GM10248 (cell line): ENCODE measurements at regions not wholly inside any gene's neighbourhood (a gene's known extent, or its start where the extent isn't known, plus 50 kb on each side); places are given as distances from the start of the nearest gene placed in this dataset.

ENCODE experiments used
- CTCF ChIA-PET: fragments of 300-600 bp; sonication (Branson Sonifier 250); formaldehyde crosslinking; extraction: SDS; loops from one replicate; lab custom pipeline; 2021; ENCODE audit warnings: antibody characterized with exemption; lab: Yijun Ruan, JAX
- POLR2A ChIA-PET: fragments of 350-650 bp; sonication (Branson Sonifier 250); formaldehyde crosslinking; extraction: SDS; loops from one replicate; lab custom pipeline; 2020; ENCODE audit warnings: antibody characterized with exemption; lab: Yijun Ruan, JAX
- DNase-seq: peaks from one replicate; pipeline ENCODE4 v3.0.0; 2012; ENCODE audit errors: extremely low spot score
- TF ChIP-seq, protein P1 (sequence below): IDR thresholded peaks from 2 replicates; pipeline ENCODE4 v1.5.1; 2012; ENCODE audit warnings: mild to moderate bottlenecking, low read depth; ENCODE audit errors: extremely low read depth, missing control alignments, control extremely low read depth

DNA sequence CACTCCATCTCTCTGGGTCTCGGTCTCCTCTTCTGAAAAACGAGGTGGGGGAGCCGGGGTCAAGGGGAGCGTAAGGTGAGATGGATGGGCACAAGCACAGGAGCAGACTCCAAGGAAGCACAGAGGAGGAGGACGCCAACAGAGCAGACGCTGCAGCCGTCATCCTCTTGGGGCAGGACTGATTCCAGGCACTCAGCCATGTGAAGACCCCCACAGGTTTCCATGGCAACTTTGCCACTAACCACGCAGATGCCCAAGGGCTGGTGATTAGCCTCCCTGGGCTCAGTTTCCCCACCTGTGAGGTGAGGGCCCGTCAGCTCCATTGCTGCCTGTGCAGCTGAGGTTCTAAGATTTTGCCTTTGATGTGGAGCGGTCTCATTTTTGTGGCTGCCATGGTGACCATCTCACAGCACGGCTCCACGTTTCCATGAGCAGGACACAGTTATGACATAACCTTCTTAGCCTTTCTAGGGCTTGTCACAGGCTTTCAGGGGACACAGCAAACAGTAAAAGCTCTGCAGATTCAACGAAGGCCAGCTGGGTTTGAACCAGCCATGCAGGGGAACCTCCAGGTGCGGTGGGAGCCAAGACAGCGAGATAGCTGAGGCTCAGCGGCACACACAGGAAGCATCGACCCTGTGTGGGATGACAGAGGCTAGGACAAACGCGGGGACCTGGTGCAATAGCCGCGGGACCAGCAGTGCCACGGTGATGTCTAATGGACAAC lies 170.3 kb downstream of the NUP210 start:
- no peak for DNase-seq
- TF ChIP-seq, protein P1, sequence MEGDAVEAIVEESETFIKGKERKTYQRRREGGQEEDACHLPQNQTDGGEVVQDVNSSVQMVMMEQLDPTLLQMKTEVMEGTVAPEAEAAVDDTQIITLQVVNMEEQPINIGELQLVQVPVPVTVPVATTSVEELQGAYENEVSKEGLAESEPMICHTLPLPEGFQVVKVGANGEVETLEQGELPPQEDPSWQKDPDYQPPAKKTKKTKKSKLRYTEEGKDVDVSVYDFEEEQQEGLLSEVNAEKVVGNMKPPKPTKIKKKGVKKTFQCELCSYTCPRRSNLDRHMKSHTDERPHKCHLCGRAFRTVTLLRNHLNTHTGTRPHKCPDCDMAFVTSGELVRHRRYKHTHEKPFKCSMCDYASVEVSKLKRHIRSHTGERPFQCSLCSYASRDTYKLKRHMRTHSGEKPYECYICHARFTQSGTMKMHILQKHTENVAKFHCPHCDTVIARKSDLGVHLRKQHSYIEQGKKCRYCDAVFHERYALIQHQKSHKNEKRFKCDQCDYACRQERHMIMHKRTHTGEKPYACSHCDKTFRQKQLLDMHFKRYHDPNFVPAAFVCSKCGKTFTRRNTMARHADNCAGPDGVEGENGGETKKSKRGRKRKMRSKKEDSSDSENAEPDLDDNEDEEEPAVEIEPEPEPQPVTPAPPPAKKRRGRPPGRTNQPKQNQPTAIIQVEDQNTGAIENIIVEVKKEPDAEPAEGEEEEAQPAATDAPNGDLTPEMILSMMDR: no peak
- POLR2A ChIA-PET: interaction anchor here (0.7 kb wide), 1 partner anchor 960 kb away, joined by 5 read pairs; no protein-coding TSS in a partner anchor
- CTCF ChIA-PET: interaction anchor here (1.0 kb wide), 1 partner anchor 101 kb away, joined by 3 read pairs; no protein-coding TSS in a partner anchor

DNA sequence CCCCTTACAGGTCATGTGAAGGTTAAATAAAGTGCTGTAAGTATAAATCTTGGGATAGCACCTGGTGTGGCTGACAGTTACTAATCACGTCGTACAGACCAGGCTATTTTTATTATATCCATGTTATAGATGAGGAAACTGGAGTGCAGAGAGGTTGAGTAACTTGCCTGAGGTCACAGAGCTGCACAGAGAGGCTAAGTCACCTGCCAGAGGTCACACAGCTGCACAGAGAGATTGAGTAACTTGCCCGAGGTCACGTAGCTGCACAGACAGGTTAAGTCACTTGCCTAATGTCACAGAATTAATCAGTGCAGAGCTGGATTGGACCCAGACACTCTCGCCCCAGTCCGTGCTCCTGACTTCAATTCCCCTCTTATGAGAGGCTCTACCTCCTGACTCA lies 171.5 kb downstream of the NUP210 start:
- TF ChIP-seq, protein P1: no peak
- ChIA-PET POLR2A (no interaction called here), CTCF (no interaction called here)
- DNase-seq: no peak

DNA sequence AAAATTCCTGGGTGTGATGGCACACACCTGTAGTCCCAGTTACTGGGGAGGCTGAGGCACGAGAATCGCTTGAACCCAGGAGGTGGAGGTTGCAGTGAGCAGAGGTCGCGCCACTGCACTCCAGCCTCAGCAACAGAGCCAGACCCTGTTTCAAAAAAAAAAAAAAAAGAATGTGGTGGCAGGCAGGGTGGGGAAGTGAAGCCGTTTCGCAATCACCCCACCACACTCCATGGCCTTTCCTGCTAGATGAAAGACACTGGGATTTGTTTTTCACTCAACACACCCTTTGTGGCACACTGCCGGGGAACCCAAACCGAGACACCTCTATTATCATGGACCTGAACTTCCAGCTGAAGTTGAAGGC lies 172.4 kb upstream of the IQSEC1 start:
- POLR2A ChIA-PET: no interaction called here
- CTCF ChIA-PET: interaction anchor here (1.7 kb wide), 1 partner anchor 39 kb away, joined by 4 read pairs; no protein-coding TSS in a partner anchor
- TF ChIP-seq, protein P1: no peak
- DNase-seq: no peak

DNA sequence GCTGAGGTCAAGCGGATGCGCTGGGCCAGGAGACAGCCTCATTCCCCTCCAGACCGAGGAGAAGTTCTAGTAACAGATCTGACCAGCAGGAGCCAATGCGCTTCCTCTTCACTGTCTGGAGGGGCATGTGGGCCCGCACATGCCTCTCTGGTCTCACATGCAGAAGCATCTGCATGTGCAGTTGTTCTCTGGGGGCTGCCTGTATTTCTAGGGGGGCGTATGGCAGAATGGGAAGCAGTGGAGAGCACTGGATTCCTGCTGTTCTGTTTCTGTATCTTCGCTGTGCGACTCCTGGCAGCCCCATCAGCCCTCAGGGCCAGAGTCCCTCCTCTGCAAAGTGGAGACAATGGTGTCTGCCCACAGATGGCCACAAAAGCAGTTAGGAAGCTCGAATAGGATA lies 170.4 kb upstream of the IQSEC1 start:
- POLR2A ChIA-PET: no interaction called here
- CTCF ChIA-PET: interaction anchor here (1.2 kb wide), 1 partner anchor 13 kb away, joined by 3 read pairs; no protein-coding TSS in a partner anchor
- DNase-seq: no peak
- TF ChIP-seq, protein P1: no peak

DNA sequence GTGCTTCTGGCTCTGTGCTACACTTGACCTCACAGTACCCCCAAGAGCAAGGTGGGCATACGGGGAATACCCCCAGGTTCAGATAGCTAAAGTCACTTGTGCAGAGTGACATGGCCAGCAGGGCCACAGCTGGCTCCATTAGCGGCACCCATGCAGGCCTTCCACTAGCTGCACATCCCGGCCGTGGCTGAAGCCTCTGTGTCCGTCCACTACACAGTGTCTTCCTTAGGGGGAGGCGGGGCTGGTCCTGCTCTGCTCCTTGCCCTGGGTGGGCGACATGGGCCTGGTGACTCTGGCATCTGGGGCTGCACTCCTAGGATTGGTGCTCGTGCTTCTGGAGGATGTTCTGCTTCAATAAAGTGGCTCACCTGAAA lies 169.1 kb upstream of the IQSEC1 start:
- POLR2A ChIA-PET: no interaction called here
- no peak for DNase-seq
- CTCF ChIA-PET: no interaction called here
- TF ChIP-seq, protein P1: no peak

DNA sequence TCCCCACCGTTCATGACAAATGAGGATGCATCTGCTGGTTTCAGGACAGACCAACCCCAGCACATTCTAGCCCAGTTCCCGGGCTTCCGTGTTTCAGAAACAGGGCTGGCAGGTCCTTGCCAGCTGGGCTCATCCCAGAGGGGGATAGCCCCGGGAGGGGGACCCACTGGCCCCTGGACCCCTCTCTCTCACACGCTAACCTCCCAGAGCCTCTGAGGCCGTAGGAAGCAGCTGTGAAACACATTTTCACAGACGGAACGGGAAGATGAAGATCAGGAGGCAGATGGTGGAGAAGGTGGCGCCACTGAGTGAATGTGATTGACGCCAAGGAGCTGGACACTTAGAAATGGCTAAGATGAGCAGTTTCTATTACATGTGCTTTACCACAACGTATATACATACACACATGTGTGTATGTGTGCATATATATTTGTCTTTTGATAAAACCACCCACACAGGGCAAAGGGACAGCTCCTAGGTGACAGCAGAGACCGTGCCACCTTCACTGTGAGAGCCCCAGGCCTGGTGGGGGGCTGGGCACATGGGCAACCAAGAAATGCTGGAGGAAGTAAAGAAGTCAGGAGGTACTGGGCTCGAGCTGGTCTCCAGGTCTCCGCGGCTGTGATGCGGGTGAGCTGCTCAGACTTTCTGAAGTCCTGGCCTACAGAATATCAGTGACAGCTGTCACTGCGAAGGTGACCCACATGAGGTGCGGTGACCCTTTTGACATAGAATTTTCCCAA lies 168.6 kb upstream of the IQSEC1 start:
- DNase-seq: no peak
- POLR2A ChIA-PET: no interaction called here
- TF ChIP-seq, protein P1: no peak
- CTCF ChIA-PET: interaction anchor here (1.1 kb wide), 1 partner anchor 35 kb away, joined by 3 read pairs; no protein-coding TSS in a partner anchor
